GF-D8 (cell line): ENCODE measurements at regions not wholly inside any gene's neighbourhood (a gene's known extent, or its start where the extent isn't known, plus 50 kb on each side); places are given as distances from the start of the nearest gene placed in this dataset.

ENCODE experiments used
- DNase-seq: peaks from one replicate; lab custom pipeline; 2025; lab: John Stamatoyannopoulos, UW

GRCh38 chr6:169339731-169340309, 86.2 kb upstream of the THBS2 start:
- DNase-seq = no peak

- DNase-seq = no peak
Measured at GRCh38 chr6:169339025-169339424, 85.4 kb upstream of the THBS2 start.

- DNase-seq = no peak
Measured at GRCh38 chr6:169337886-169338445, 84.3 kb upstream of the THBS2 start.

- DNase-seq = no peak
Measured at GRCh38 chr6:169335301-169335700, 81.7 kb upstream of the THBS2 start.

- DNase-seq = no peak
Measured at GRCh38 chr6:169332250-169332649, 78.6 kb upstream of the THBS2 start.

GRCh38 chr6:169328112-169328801, 74.6 kb upstream of the THBS2 start:
- no peak for DNase-seq

- no peak for DNase-seq
Measured at GRCh38 chr6:169326067-169326799, 72.6 kb upstream of the THBS2 start.

- DNase-seq = no peak
Measured at GRCh38 chr6:169324656-169325459, 71.2 kb upstream of the THBS2 start.

GRCh38 chr6:169324086-169324485, 70.4 kb upstream of the THBS2 start:
- no peak for DNase-seq

GRCh38 chr6:169323221-169323620, 69.6 kb upstream of the THBS2 start:
- DNase-seq = no peak

GRCh38 chr6:169321546-169321945, 67.9 kb upstream of the THBS2 start:
- no peak for DNase-seq

GRCh38 chr6:169320013-169320412, 66.4 kb upstream of the THBS2 start:
- DNase-seq = no peak

GRCh38 chr6:169317441-169318202, 64.0 kb upstream of the THBS2 start:
- DNase-seq = no peak

GRCh38 chr6:169316651-169317050, 63.0 kb upstream of the THBS2 start:
- DNase-seq = no peak

- DNase-seq = no peak
Measured at GRCh38 chr6:169315830-169316614, 62.4 kb upstream of the THBS2 start.

GRCh38 chr6:169313347-169314010, 59.8 kb upstream of the THBS2 start:
- no peak for DNase-seq

- DNase-seq = no peak
Measured at GRCh38 chr6:169312658-169313346, 59.2 kb upstream of the THBS2 start.

GRCh38 chr6:169310983-169311382, 57.3 kb upstream of the THBS2 start:
- no peak for DNase-seq
